HUES64 (cell line): ENCODE measurements at regions not wholly inside any gene's neighbourhood (a gene's known extent, or its start where the extent isn't known, plus 50 kb on each side); places are given as distances from the start of the nearest gene placed in this dataset.

ENCODE experiments used
- H3K27ac ChIP-seq: 2 replicates; pipeline ENCODE4 v1.7.0; 2013; ENCODE audit warnings: low read depth, low read length, inconsistent platforms
- H3K27me3 ChIP-seq: 2 replicates; pipeline ENCODE4 v1.6.1; 2013; ENCODE audit warnings: mild to moderate bottlenecking, low read length; ENCODE audit not compliant: insufficient read depth
- H3K36me3 ChIP-seq: 2 replicates; pipeline ENCODE4 v1.6.1; 2013; ENCODE audit warnings: mild to moderate bottlenecking, low read length; ENCODE audit not compliant: insufficient read depth
- H3K4me1 ChIP-seq: 2 replicates; pipeline ENCODE4 v1.6.1; 2013; ENCODE audit warnings: mild to moderate bottlenecking, low read length, moderate library complexity; ENCODE audit not compliant: insufficient read depth
- H3K4me3 ChIP-seq: 2 replicates; pipeline ENCODE4 v1.5.1; 2013; ENCODE audit warnings: mild to moderate bottlenecking, low read length, moderate library complexity
- H3K9ac ChIP-seq: 2 replicates; pipeline ENCODE4 v1.6.1; 2013; ENCODE audit warnings: mild to moderate bottlenecking, low read depth, low read length
- H3K9me3 ChIP-seq: 2 replicates; pipeline ENCODE4 v1.6.1; 2013; ENCODE audit warnings: low read depth, low read length; ENCODE audit not compliant: insufficient read depth
- WGBS: fragments of 150-250, 120-280 bp; methylation state at CpG from one replicate; pipeline ENCODE4 v1.1.7; 2013; ENCODE audit warnings: missing lambda C conversion rate; 5-methylcytosine and 5-hydroxymethylcytosine counted together

GRCh38 chr1:13878021-13878420 is 178.0 kb downstream of the PRDM2 start:
- H3K27ac ChIP-seq, result no peak overlapping the region
- WGBS, result 87% methylated on average over 7 of the region's 7 CpGs
- H3K4me1 ChIP-seq, result no peaks in the 10 kb centered on the region
- H3K36me3 ChIP-seq, result no peaks in the 10 kb centered on the region
- no peaks in the 10 kb centered on the region for H3K9me3 ChIP-seq
- no peak overlapping the region for H3K4me3 ChIP-seq
- H3K27me3 ChIP-seq, result peaks cover 4% of the 10 kb centered on the region
- H3K9ac ChIP-seq, result no peak overlapping the region

DNA sequence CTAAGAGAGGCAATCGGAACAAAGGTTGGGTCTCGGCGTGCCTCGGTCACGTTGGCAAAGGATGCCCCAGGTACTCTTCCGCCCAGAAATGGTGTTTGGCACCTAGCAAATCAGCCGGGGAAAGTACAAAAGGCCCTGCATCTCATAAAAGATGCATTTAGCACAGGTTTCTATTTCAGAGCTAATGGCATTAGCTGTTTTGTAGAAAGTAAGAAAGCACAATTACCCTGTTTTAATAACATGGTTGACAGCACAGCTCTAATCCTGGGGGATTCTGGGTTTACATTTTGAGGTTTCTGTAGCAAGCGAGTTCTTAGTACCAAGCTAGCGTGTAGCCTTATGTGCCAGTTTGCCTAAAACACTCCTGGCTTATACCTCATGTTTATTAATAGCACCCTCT is 178.5 kb downstream of the PRDM2 start:
- H3K4me3 ChIP-seq, result no peak overlapping the region
- WGBS, result 93% methylated on average over 9 of the region's 9 CpGs
- no peaks in the 10 kb centered on the region for H3K9me3 ChIP-seq
- H3K27me3 ChIP-seq, result peaks cover 4% of the 10 kb centered on the region
- no peak overlapping the region for H3K9ac ChIP-seq
- H3K36me3 ChIP-seq, result no peaks in the 10 kb centered on the region
- H3K27ac ChIP-seq, result no peak overlapping the region
- no peaks in the 10 kb centered on the region for H3K4me1 ChIP-seq

GRCh38 chr1:13881385-13882088 is 181.5 kb downstream of the PRDM2 start:
- Histone ChIP-seq H3K9ac (no peak overlapping the region), H3K4me3 (no peak overlapping the region), H3K4me1 (no peaks in the 10 kb centered on the region), H3K27ac (no peak overlapping the region), H3K9me3 (no peaks in the 10 kb centered on the region), H3K27me3 (peaks cover 20% of the 10 kb centered on the region), H3K36me3 (no peaks in the 10 kb centered on the region)
- WGBS, result 92% methylated on average over 3 of the region's 5 CpGs

DNA sequence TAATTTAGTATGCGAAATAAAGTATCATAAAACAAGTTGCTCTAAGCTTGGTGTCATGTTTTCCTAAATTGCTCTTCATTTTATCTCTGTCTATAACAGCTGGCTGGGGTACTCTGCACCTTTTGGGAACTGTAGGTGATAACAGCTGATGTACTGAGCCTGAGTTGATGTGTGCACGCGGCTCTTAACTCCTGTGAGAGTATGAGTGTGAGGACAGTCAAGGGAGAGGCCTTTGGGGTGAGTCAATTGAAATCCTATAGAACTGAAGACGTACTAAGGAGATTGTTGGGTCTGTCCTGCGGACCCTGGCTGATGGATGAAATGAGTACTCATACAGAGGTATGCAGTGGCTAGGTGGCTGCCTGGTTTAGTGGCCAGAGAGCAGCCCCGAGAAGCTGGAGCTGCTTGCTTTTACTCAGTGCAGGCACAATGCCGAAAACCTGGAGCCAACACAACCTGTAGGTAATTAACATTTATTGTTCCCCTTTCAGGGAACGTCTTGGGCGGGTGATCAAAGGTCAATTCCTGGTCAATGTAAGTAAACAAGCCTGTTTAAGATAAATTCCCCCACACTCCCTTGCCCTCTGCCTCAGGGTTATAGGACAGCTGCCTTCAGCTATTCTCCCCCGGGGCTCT is 188.5 kb downstream of the PRDM2 start:
- no peak overlapping the region for H3K27ac ChIP-seq
- 0 out of 2 replicates have a peak, but pooled peaks cover 1% of the 10 kb centered on the region for H3K4me1 ChIP-seq
- peaks cover 71% of the 10 kb centered on the region for H3K27me3 ChIP-seq
- WGBS, result 77% methylated on average over 10 of the region's 10 CpGs
- no peak overlapping the region for H3K9ac ChIP-seq
- no peak overlapping the region for H3K4me3 ChIP-seq
- no peaks in the 10 kb centered on the region for H3K36me3 ChIP-seq
- peaks cover 2% of the 10 kb centered on the region; the same call in 1 of the 2 replicates for H3K9me3 ChIP-seq

DNA sequence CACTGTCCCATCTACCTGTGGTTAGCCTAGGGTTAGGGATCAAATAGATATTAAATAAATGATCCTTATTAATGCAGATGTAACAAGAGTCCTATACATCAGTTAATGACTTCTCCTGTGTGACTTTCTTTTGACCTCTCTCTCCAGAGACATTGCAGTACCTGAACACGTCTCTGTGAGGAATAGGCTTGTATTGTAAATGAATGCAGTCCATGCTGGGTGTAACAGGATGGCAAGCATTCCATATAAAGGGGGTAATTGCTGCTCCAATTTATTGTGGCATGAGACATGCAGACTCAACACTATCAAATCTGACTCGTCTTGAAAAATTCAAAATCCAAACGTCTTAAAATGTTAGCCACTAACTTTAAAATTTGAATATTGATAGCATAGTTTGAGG is 189.5 kb downstream of the PRDM2 start:
- Histone ChIP-seq H3K27ac (no peak overlapping the region), H3K27me3 (peaks cover 77% of the 10 kb centered on the region), H3K9ac (no peak overlapping the region), H3K9me3 (peaks cover 2% of the 10 kb centered on the region; the same call in 1 of the 2 replicates), H3K36me3 (no peaks in the 10 kb centered on the region), H3K4me3 (no peak overlapping the region), H3K4me1 (0 out of 2 replicates have a peak, but pooled peaks cover 3% of the 10 kb centered on the region)
- 79% methylated on average over 3 of the region's 3 CpGs for WGBS

GRCh38 chr1:13890766-13891165 is 190.8 kb downstream of the PRDM2 start:
- H3K36me3 ChIP-seq, result no peaks in the 10 kb centered on the region
- 0 out of 2 replicates have a peak, but pooled peaks cover 3% of the 10 kb centered on the region for H3K4me1 ChIP-seq
- peaks cover 2% of the 10 kb centered on the region; the same call in 1 of the 2 replicates for H3K9me3 ChIP-seq
- 89% methylated on average over 2 of the region's 2 CpGs for WGBS
- H3K27me3 ChIP-seq, result peaks cover 83% of the 10 kb centered on the region
- H3K9ac ChIP-seq, result no peak overlapping the region
- no peak overlapping the region for H3K27ac ChIP-seq
- no peak overlapping the region for H3K4me3 ChIP-seq

DNA sequence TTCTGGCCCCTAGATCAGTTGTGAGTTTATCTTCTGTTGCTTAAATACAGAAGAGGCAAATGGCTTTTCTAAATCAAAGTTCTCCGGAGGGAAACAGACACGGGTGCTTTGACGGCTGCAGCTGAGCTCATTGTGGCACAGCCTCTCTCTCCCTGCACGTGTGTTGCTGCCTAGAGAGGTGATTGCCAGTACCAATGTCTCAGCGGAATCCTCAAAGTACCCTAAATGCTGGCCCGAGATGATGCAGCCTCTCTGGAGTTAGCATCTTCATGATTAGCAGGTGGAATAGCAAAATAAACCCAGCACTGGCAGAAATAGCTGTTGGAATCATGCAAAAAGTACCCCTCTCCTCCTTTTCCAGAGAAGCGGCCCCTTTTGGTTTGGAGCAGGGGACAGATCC is 192.2 kb downstream of the PRDM2 start:
- 27% methylated on average over 7 of the region's 7 CpGs for WGBS

GRCh38 chr1:13892671-13893325 is 192.8 kb downstream of the PRDM2 start:
- Histone ChIP-seq H3K27ac (no peak overlapping the region), H3K4me1 (0 out of 2 replicates have a peak, but pooled peaks cover 3% of the 10 kb centered on the region)

More for the DNA sequence above, 192.2 kb downstream of the PRDM2 start:
- Histone ChIP-seq H3K27ac (no peak overlapping the region), H3K4me1 (0 out of 2 replicates have a peak, but pooled peaks cover 3% of the 10 kb centered on the region), H3K4me3 (peak overlapping the region; percentile 70), H3K36me3 (no peaks in the 10 kb centered on the region), H3K27me3 (peaks cover 80% of the 10 kb centered on the region), H3K9me3 (peaks cover 2% of the 10 kb centered on the region; the same call in 1 of the 2 replicates), H3K9ac (no peak overlapping the region)

GRCh38 chr1:13893409-13893821 is 193.4 kb downstream of the PRDM2 start:
- peak overlapping the region; percentile 70 for H3K4me3 ChIP-seq

More at GRCh38 chr1:13892671-13893325, 192.8 kb downstream of the PRDM2 start:
- Histone ChIP-seq H3K4me3 (peak overlapping the region; percentile 70), H3K9me3 (peaks cover 2% of the 10 kb centered on the region; the same call in 1 of the 2 replicates), H3K27me3 (peaks cover 86% of the 10 kb centered on the region), H3K9ac (peak overlapping the region; percentile 41; the same call in 1 of the 2 replicates), H3K36me3 (no peaks in the 10 kb centered on the region)
- 1% methylated on average over 57 of the region's 57 CpGs for WGBS

GRCh38 chr1:13896932-13897331 is 196.9 kb downstream of the PRDM2 start:
- H3K4me1 ChIP-seq, result 0 out of 2 replicates have a peak, but pooled peaks cover 3% of the 10 kb centered on the region
- H3K4me3 ChIP-seq, result no peak overlapping the region
- H3K9ac ChIP-seq, result no peak overlapping the region
- H3K27me3 ChIP-seq, result peaks cover 59% of the 10 kb centered on the region
- 92% methylated on average over 2 of the region's 2 CpGs for WGBS
- H3K36me3 ChIP-seq, result no peaks in the 10 kb centered on the region
- H3K27ac ChIP-seq, result no peak overlapping the region
- no peaks in the 10 kb centered on the region for H3K9me3 ChIP-seq

More at GRCh38 chr1:13893409-13893821, 193.4 kb downstream of the PRDM2 start:
- Histone ChIP-seq H3K9me3 (peaks cover 2% of the 10 kb centered on the region; the same call in 1 of the 2 replicates), H3K27me3 (peaks cover 87% of the 10 kb centered on the region), H3K36me3 (no peaks in the 10 kb centered on the region), H3K4me1 (0 out of 2 replicates have a peak, but pooled peaks cover 3% of the 10 kb centered on the region), H3K27ac (no peak overlapping the region), H3K9ac (0 out of 2 replicates have a peak overlapping the region, but pooled peaks have one; percentile 41)
- 42% methylated on average over 13 of the region's 13 CpGs for WGBS

DNA sequence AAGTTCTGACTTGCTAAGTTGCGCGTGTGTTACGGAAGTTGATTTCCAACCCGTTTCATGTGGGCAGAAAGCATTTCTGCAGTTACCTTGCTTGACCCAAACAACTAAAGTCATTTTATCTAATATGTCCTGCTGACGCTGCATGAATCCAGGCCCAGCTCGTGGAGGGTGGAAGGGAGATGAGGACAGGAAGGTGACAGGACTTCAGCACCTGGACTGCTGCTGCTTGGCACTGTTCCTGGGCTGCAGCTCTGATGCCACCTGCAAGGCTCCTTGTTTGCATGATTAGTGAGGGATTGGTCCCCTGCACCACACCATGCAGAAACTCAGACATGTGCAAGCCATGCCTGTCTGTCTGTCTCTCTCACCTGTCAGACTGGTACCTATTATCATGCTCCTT is 198.4 kb downstream of the PRDM2 start:
- H3K4me1 ChIP-seq, result 0 out of 2 replicates have a peak, but pooled peaks cover 2% of the 10 kb centered on the region
- H3K4me3 ChIP-seq, result no peak overlapping the region
- H3K9me3 ChIP-seq, result no peaks in the 10 kb centered on the region
- no peak overlapping the region for H3K9ac ChIP-seq
- H3K36me3 ChIP-seq, result no peaks in the 10 kb centered on the region
- no peak overlapping the region for H3K27ac ChIP-seq
- WGBS, result 88% methylated on average over 6 of the region's 6 CpGs
- peaks cover 44% of the 10 kb centered on the region for H3K27me3 ChIP-seq
